ENCODE measurements at regions not wholly inside any gene's neighbourhood (a gene's known extent, or its start where the extent isn't known, plus 50 kb on each side); places are given as distances from the start of the nearest gene placed in this dataset.

- H3K9me3 ChIP-seq (ENCODE audit: control insufficient read depth, insufficient read depth, low read length) = no peaks in the 10 kb centered on the region
- H3K4me3 ChIP-seq (ENCODE audit: low read depth, low read length) = no peak overlapping the region
- H3K27ac ChIP-seq (ENCODE audit: low read depth, low read length) = no peak overlapping the region
- DNase-seq (ENCODE audit: low read depth in 4 of 6, low spot score in 6 of 6) = no peak
- H3K27me3 ChIP-seq (ENCODE audit: control insufficient read depth, insufficient read depth, low read length) = peaks cover 4% of the 10 kb centered on the region
- no peaks in the 10 kb centered on the region for H3K36me3 ChIP-seq (ENCODE audit: control insufficient read depth, insufficient read depth, low read length)
- H3K4me1 ChIP-seq (ENCODE audit: control insufficient read depth, insufficient read depth, low read length) = peaks cover 16% of the 10 kb centered on the region
- 91% methylated on average over 7 of the region's 9 CpGs for WGBS (ENCODE audit: insufficient coverage)
These were observed 135.1 kb downstream of the GADD45G start for GRCh38 chr9:89739916-89740315.

- no peaks in the 10 kb centered on the region for H3K9me3 ChIP-seq (ENCODE audit: control insufficient read depth, insufficient read depth, low read length)
- peaks cover 4% of the 10 kb centered on the region for H3K27me3 ChIP-seq (ENCODE audit: control insufficient read depth, insufficient read depth, low read length)
- no peaks in the 10 kb centered on the region for H3K36me3 ChIP-seq (ENCODE audit: control insufficient read depth, insufficient read depth, low read length)
- H3K4me3 ChIP-seq (ENCODE audit: low read depth, low read length) = no peak overlapping the region
- H3K4me1 ChIP-seq (ENCODE audit: control insufficient read depth, insufficient read depth, low read length) = peaks cover 16% of the 10 kb centered on the region
- no peak for DNase-seq (ENCODE audit: low read depth in 4 of 6, low spot score in 6 of 6)
- H3K27ac ChIP-seq (ENCODE audit: low read depth, low read length) = no peak overlapping the region
- WGBS (ENCODE audit: insufficient coverage) = 71% methylated on average over 6 of the region's 8 CpGs
These were observed 135.9 kb downstream of the GADD45G start for GRCh38 chr9:89740722-89741121.

DNA sequence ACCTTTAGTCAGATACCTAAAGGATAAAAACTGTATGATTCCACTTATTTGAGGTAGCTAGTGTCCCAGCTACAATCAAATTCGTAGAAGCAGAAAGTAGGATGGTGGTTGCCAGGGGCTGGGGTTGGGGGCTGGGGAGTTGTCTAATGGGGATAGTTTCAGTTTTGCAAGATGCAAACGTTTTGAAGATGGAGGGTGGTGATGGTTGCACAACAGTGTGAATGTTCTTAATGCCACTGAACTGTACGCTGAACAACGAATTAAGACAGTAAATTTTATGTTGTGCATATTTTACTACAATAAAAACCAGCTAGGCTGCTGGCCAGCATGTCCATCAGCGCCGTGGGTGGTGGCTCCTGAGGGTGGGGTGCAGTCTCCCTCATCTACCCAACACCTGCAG lies 137.8 kb downstream of the GADD45G start:
- Histone ChIP-seq H3K27ac (ENCODE audit: low read depth, low read length) (no peak overlapping the region), H3K4me3 (ENCODE audit: low read depth, low read length) (no peak overlapping the region), H3K4me1 (ENCODE audit: control insufficient read depth, insufficient read depth, low read length) (peaks cover 30% of the 10 kb centered on the region), H3K27me3 (ENCODE audit: control insufficient read depth, insufficient read depth, low read length) (peaks cover 4% of the 10 kb centered on the region), H3K36me3 (ENCODE audit: control insufficient read depth, insufficient read depth, low read length) (no peaks in the 10 kb centered on the region), H3K9me3 (ENCODE audit: control insufficient read depth, insufficient read depth, low read length) (no peaks in the 10 kb centered on the region)
- WGBS (ENCODE audit: insufficient coverage) = 85% methylated on average over 4 of the region's 6 CpGs
- DNase-seq (ENCODE audit: low read depth in 4 of 6, low spot score in 6 of 6) = no peak

- Histone ChIP-seq H3K36me3 (ENCODE audit: control insufficient read depth, insufficient read depth, low read length) (no peaks in the 10 kb centered on the region), H3K27me3 (ENCODE audit: control insufficient read depth, insufficient read depth, low read length) (peaks cover 4% of the 10 kb centered on the region), H3K9me3 (ENCODE audit: control insufficient read depth, insufficient read depth, low read length) (no peaks in the 10 kb centered on the region), H3K27ac (ENCODE audit: low read depth, low read length) (no peak overlapping the region), H3K4me1 (ENCODE audit: control insufficient read depth, insufficient read depth, low read length) (peaks cover 33% of the 10 kb centered on the region), H3K4me3 (ENCODE audit: low read depth, low read length) (no peak overlapping the region)
- 68% methylated on average over 5 of the region's 5 CpGs for WGBS (ENCODE audit: insufficient coverage)
- no peak for DNase-seq (ENCODE audit: low read depth in 4 of 6, low spot score in 6 of 6)
These were observed 138.4 kb downstream of the GADD45G start for GRCh38 chr9:89743216-89743572.

GRCh38 chr9:89743573-89744254 lies 138.9 kb downstream of the GADD45G start:
- Histone ChIP-seq H3K36me3 (ENCODE audit: control insufficient read depth, insufficient read depth, low read length) (no peaks in the 10 kb centered on the region), H3K4me1 (ENCODE audit: control insufficient read depth, insufficient read depth, low read length) (peaks cover 33% of the 10 kb centered on the region), H3K4me3 (ENCODE audit: low read depth, low read length) (no peak overlapping the region), H3K9me3 (ENCODE audit: control insufficient read depth, insufficient read depth, low read length) (no peaks in the 10 kb centered on the region), H3K27ac (ENCODE audit: low read depth, low read length) (no peak overlapping the region), H3K27me3 (ENCODE audit: control insufficient read depth, insufficient read depth, low read length) (no peaks in the 10 kb centered on the region)
- peak in 1 of 6 donors; percentile 14 for DNase-seq (ENCODE audit: low read depth in 4 of 6, low spot score in 6 of 6)
- 58% methylated on average over 7 of the region's 8 CpGs for WGBS (ENCODE audit: insufficient coverage)

GRCh38 chr9:89744255-89744648 lies 139.4 kb downstream of the GADD45G start:
- Histone ChIP-seq H3K27me3 (ENCODE audit: control insufficient read depth, insufficient read depth, low read length) (no peaks in the 10 kb centered on the region), H3K4me1 (ENCODE audit: control insufficient read depth, insufficient read depth, low read length) (peaks cover 33% of the 10 kb centered on the region), H3K9me3 (ENCODE audit: control insufficient read depth, insufficient read depth, low read length) (no peaks in the 10 kb centered on the region), H3K36me3 (ENCODE audit: control insufficient read depth, insufficient read depth, low read length) (no peaks in the 10 kb centered on the region), H3K4me3 (ENCODE audit: low read depth, low read length) (no peak overlapping the region), H3K27ac (ENCODE audit: low read depth, low read length) (no peak overlapping the region)
- DNase-seq (ENCODE audit: low read depth in 4 of 6, low spot score in 6 of 6) = no peak
- WGBS (ENCODE audit: insufficient coverage) = 79% methylated on average over 4 of the region's 8 CpGs

- H3K36me3 ChIP-seq (ENCODE audit: control insufficient read depth, insufficient read depth, low read length) = no peaks in the 10 kb centered on the region
- no peak overlapping the region for H3K4me3 ChIP-seq (ENCODE audit: low read depth, low read length)
- no peak for DNase-seq (ENCODE audit: low read depth in 4 of 6, low spot score in 6 of 6)
- 97% methylated on average over 3 of the region's 3 CpGs for WGBS (ENCODE audit: insufficient coverage)
- no peaks in the 10 kb centered on the region for H3K27me3 ChIP-seq (ENCODE audit: control insufficient read depth, insufficient read depth, low read length)
- no peak overlapping the region for H3K27ac ChIP-seq (ENCODE audit: low read depth, low read length)
- peaks cover 34% of the 10 kb centered on the region for H3K4me1 ChIP-seq (ENCODE audit: control insufficient read depth, insufficient read depth, low read length)
- no peaks in the 10 kb centered on the region for H3K9me3 ChIP-seq (ENCODE audit: control insufficient read depth, insufficient read depth, low read length)
These were observed 139.9 kb downstream of the GADD45G start for GRCh38 chr9:89744730-89745129.

GRCh38 chr9:89745601-89746376 lies 141.0 kb downstream of the GADD45G start:
- Histone ChIP-seq H3K4me1 (ENCODE audit: control insufficient read depth, insufficient read depth, low read length) (peaks cover 45% of the 10 kb centered on the region), H3K4me3 (ENCODE audit: low read depth, low read length) (no peak overlapping the region), H3K36me3 (ENCODE audit: control insufficient read depth, insufficient read depth, low read length) (no peaks in the 10 kb centered on the region), H3K27me3 (ENCODE audit: control insufficient read depth, insufficient read depth, low read length) (no peaks in the 10 kb centered on the region), H3K27ac (ENCODE audit: low read depth, low read length) (no peak overlapping the region), H3K9me3 (ENCODE audit: control insufficient read depth, insufficient read depth, low read length) (no peaks in the 10 kb centered on the region)
- WGBS (ENCODE audit: insufficient coverage) = 82% methylated on average over 8 of the region's 9 CpGs
- peak in 1 of 6 donors; percentile 37 for DNase-seq (ENCODE audit: low read depth in 4 of 6, low spot score in 6 of 6)

- Histone ChIP-seq H3K4me1 (ENCODE audit: control insufficient read depth, insufficient read depth, low read length) (peaks cover 47% of the 10 kb centered on the region), H3K27me3 (ENCODE audit: control insufficient read depth, insufficient read depth, low read length) (no peaks in the 10 kb centered on the region), H3K36me3 (ENCODE audit: control insufficient read depth, insufficient read depth, low read length) (no peaks in the 10 kb centered on the region), H3K9me3 (ENCODE audit: control insufficient read depth, insufficient read depth, low read length) (no peaks in the 10 kb centered on the region), H3K27ac (ENCODE audit: low read depth, low read length) (no peak overlapping the region), H3K4me3 (ENCODE audit: low read depth, low read length) (no peak overlapping the region)
- peak in 1 of 6 donors; percentile 73 for DNase-seq (ENCODE audit: low read depth in 4 of 6, low spot score in 6 of 6)
- WGBS (ENCODE audit: insufficient coverage) = 86% methylated on average over 14 of the region's 15 CpGs
These were observed 141.7 kb downstream of the GADD45G start for GRCh38 chr9:89746385-89747116.
